ENCODE measurements at regions not wholly inside any gene's neighbourhood (a gene's known extent, or its start where the extent isn't known, plus 50 kb on each side); places are given as distances from the start of the nearest gene placed in this dataset.

DNA sequence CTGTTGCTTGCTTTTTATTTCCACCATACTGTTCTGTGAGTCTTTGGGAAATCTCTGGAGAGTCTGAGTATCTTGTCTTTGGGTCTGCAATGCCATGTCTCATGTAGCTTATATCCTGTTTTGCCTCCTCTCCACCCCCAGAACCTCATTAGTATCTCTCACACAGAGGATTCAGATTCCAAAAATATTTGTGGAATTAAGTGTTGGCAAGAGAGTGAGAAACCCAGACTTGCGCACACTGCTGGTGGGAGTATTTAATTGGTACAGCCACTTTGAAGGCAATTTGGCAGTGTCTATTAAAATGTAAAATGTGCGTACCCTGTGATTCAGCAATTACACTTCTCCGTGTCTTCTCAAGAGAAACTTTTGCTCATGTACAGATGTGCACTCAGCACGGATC is 68.6 kb downstream of the ZNF621 start:
- ChIA-PET POLR2A (no interaction called here), CTCF (no interaction called here)
- Histone ChIP-seq H3K4me3 (ENCODE audit: low read length) (no peak overlapping the region), H3K27me3 (ENCODE audit: insufficient read depth, low read length, poor library complexity, severe bottlenecking) (no peaks in the 10 kb centered on the region), H3K9me3 (ENCODE audit: low read length) (no peaks in the 10 kb centered on the region), H3K4me1 (ENCODE audit: insufficient read depth, low read length) (no peaks in the 10 kb centered on the region), H3K27ac (ENCODE audit: low read depth, low read length) (no peak overlapping the region), H3K36me3 (ENCODE audit: insufficient read depth, low read length) (no peaks in the 10 kb centered on the region)
- DNase-seq, result no peak
- Mint-ChIP-seq H3K36me3 (no peaks in the 10 kb centered on the region), H3K27me3 (peaks cover 16 to 42% of the 10 kb centered on the region in 2 donors), H3K9me3 (no peaks in the 10 kb centered on the region), H3K27ac (no peak overlapping the region), H3K4me1 (no peaks in the 10 kb centered on the region), H3K4me3 (no peak overlapping the region)

DNA sequence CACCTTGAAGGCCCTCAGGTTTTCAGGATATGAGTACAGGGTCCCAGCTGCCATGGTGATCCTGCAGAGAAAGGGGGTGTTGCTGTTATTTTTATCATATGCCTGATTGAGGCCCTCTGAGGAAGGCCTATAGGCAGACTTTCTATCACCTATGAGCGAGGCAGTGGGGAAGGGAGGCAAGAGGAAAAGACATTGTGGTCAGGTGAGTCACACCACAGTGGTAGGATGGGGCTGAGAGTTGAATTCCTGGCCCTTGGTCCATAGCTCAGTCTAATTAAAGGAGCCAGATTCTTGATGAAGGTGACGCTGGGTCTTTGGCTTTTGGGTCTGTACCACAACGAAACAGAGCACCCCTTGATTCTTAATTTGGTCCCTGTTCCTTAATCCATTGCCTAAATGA is 72.7 kb downstream of the ZNF621 start:
- Mint-ChIP-seq H3K4me1 (no peaks in the 10 kb centered on the region), H3K27ac (no peak overlapping the region), H3K36me3 (no peaks in the 10 kb centered on the region), H3K27me3 (peaks cover 8 to 62% of the 10 kb centered on the region in 2 donors), H3K9me3 (no peaks in the 10 kb centered on the region), H3K4me3 (no peak overlapping the region)
- Histone ChIP-seq H3K27me3 (ENCODE audit: insufficient read depth, low read length, poor library complexity, severe bottlenecking) (no peaks in the 10 kb centered on the region), H3K4me1 (ENCODE audit: insufficient read depth, low read length) (no peaks in the 10 kb centered on the region), H3K9me3 (ENCODE audit: low read length) (no peaks in the 10 kb centered on the region), H3K27ac (ENCODE audit: low read depth, low read length) (no peak overlapping the region), H3K36me3 (ENCODE audit: insufficient read depth, low read length) (no peaks in the 10 kb centered on the region), H3K4me3 (ENCODE audit: low read length) (no peak overlapping the region)
- CTCF ChIA-PET, result interaction anchor here (2.8 kb wide), 1 partner anchor 12 kb away, joined by 18 read pairs; no protein-coding TSS in a partner anchor
- no peak for DNase-seq
- POLR2A ChIA-PET, result no interaction called here

DNA sequence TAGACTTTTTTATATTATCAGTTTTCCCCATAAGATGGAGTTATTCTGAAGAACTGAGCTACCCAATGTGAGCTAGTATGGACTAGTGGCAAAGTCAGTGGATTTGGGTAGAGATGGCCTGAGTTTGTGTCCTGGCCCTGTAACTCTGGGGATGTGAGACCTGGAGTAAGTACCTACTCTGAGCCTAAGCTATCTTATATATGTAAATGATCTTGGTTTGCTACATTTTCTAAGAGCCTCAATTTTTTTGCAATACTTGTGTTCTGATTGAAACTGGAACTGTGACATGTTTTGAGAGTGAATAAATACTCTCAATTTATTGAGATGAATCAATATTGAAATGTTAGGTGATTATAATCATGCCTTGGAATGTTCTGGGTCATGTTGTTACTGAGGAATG is 73.6 kb downstream of the ZNF621 start:
- Histone ChIP-seq H3K36me3 (ENCODE audit: insufficient read depth, low read length) (no peaks in the 10 kb centered on the region), H3K27me3 (ENCODE audit: insufficient read depth, low read length, poor library complexity, severe bottlenecking) (no peaks in the 10 kb centered on the region), H3K9me3 (ENCODE audit: low read length) (no peaks in the 10 kb centered on the region), H3K27ac (ENCODE audit: low read depth, low read length) (no peak overlapping the region), H3K4me3 (ENCODE audit: low read length) (no peak overlapping the region), H3K4me1 (ENCODE audit: insufficient read depth, low read length) (no peaks in the 10 kb centered on the region)
- Mint-ChIP-seq H3K27me3 (peaks cover 11 to 67% of the 10 kb centered on the region in 2 donors), H3K27ac (peak overlapping the region in 1 of 8 donors; percentile 78), H3K36me3 (no peaks in the 10 kb centered on the region), H3K4me1 (no peaks in the 10 kb centered on the region), H3K9me3 (no peaks in the 10 kb centered on the region), H3K4me3 (no peak overlapping the region)
- ChIA-PET POLR2A (no interaction called here), CTCF (interaction anchor here (0.9 to 2.8 kb wide), 2 partner anchors 13 to 32 kb away, joined by 3 to 18 read pairs; no protein-coding TSS in a partner anchor)
- DNase-seq, result no peak

DNA sequence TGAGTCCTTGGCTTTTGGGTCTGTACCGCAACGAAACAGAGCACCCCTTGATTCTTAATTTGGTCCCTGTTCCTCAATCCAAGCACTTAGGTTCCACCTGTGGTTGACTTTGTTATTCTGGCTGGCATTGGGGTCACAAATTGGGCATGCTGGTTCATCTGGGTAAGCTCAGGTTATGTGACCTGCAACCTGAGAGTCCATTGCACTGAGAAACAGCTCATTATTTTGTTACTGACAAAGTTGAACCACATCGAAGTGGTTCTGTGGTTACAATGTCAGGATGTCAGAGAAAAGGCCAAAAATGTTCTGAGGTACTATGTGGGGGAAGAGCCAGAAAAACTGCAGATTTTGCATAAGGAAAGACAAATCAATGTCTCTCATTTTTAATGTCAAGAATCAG is 74.2 kb downstream of the ZNF621 start:
- no peak overlapping the region for H3K4me3 Mint-ChIP-seq
- H3K27me3 ChIP-seq (ENCODE audit: insufficient read depth, low read length, poor library complexity, severe bottlenecking), result no peaks in the 10 kb centered on the region
- ChIA-PET CTCF (interaction anchor here (0.9 to 2.8 kb wide), 2 partner anchors 14 to 33 kb away, joined by 3 to 18 read pairs; no protein-coding TSS in a partner anchor), POLR2A (no interaction called here)
- peaks cover 14 to 68% of the 10 kb centered on the region in 2 donors for H3K27me3 Mint-ChIP-seq
- no peaks in the 10 kb centered on the region for H3K9me3 ChIP-seq (ENCODE audit: low read length)
- no peaks in the 10 kb centered on the region for H3K36me3 ChIP-seq (ENCODE audit: insufficient read depth, low read length)
- no peaks in the 10 kb centered on the region for H3K36me3 Mint-ChIP-seq
- H3K4me1 ChIP-seq (ENCODE audit: insufficient read depth, low read length), result no peaks in the 10 kb centered on the region
- no peaks in the 10 kb centered on the region for H3K4me1 Mint-ChIP-seq
- no peak overlapping the region for H3K27ac Mint-ChIP-seq
- no peak for DNase-seq
- no peaks in the 10 kb centered on the region for H3K9me3 Mint-ChIP-seq
- no peak overlapping the region for H3K27ac ChIP-seq (ENCODE audit: low read depth, low read length)
- H3K4me3 ChIP-seq (ENCODE audit: low read length), result no peak overlapping the region

DNA sequence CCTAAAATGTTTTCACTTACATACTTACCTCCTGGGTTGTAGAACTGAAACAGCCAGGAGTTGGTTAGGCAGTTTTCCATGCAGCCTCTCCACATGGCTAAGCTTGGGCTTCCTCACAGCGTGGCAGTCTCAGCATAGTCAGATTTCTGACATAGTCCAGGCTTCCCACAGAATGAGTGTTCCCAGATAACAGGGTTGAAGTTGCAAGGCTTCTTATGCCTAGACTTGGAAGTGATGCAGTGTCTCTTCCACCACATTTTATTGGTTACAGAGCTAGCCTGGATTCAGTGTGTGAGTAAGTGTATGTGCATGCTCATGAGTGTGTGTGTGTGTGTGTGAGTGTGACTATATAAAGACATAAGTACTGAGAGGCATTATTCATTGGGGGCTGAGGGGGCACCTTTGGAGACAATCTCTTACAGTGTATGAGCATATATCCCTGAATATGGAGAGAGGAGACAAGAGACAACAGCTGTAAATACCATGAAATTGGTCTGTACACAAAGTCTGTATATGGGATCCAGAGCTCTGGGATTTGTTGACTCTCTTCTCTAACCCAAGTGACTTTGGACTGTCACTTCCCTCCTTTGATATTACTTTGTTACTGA is 78.1 kb downstream of the ZNF621 start:
- Mint-ChIP-seq H3K36me3 (no peaks in the 10 kb centered on the region), H3K9me3 (no peaks in the 10 kb centered on the region), H3K27me3 (peaks cover 8 to 64% of the 10 kb centered on the region in 2 donors), H3K27ac (no peak overlapping the region), H3K4me3 (no peak overlapping the region), H3K4me1 (no peaks in the 10 kb centered on the region)
- Histone ChIP-seq H3K27ac (ENCODE audit: low read depth, low read length) (no peak overlapping the region), H3K4me3 (ENCODE audit: low read length) (no peak overlapping the region), H3K27me3 (ENCODE audit: insufficient read depth, low read length, poor library complexity, severe bottlenecking) (no peaks in the 10 kb centered on the region), H3K4me1 (ENCODE audit: insufficient read depth, low read length) (no peaks in the 10 kb centered on the region), H3K36me3 (ENCODE audit: insufficient read depth, low read length) (no peaks in the 10 kb centered on the region), H3K9me3 (ENCODE audit: low read length) (no peaks in the 10 kb centered on the region)
- ChIA-PET POLR2A (no interaction called here), CTCF (no interaction called here)
- no peak for DNase-seq

DNA sequence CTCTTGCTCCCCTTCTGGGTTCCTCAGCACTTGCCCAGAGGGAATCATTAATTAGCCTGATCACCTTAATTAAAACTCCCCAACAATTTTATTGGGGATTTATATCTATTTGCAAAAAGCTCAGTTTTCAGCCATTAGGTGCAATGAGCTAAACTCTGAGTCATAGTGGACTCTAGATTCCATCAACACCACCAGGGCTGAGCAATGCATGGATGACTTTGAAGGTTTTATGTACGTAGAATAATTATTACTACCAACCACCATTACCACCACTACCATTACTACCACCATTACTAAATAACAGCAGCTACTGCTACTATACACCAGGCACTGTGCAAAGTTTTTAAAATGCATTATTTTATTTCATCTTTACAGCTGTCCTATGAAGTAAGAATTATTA is 81.2 kb downstream of the ZNF621 start:
- POLR2A ChIA-PET, result no interaction called here
- H3K4me1 Mint-ChIP-seq, result no peaks in the 10 kb centered on the region
- no peak overlapping the region for H3K4me3 ChIP-seq (ENCODE audit: low read length)

DNA sequence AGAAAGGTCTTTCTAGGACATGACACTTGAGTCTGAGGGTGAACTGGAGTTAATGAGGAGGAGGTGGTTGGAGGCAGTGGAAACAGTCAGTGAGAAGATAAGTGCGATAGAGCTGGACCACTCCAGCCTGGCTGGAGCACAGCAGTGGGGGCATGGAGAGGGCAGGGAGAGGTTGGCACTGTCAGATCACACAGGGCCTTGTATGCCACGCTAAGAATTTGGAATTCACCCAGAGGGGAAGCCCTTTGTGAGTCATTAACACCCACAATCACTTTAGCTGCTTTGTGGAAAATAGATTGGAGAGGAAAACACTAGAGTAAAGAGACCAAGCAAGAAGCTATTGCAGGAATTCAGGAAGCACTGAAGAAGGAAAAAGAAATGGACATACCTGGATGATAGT is 83.3 kb downstream of the ZNF621 start:
- H3K36me3 Mint-ChIP-seq, result no peaks in the 10 kb centered on the region
- no peak overlapping the region for H3K4me3 Mint-ChIP-seq
- no peaks in the 10 kb centered on the region for H3K9me3 ChIP-seq (ENCODE audit: low read length)
- H3K27me3 Mint-ChIP-seq, result peaks cover 15 to 40% of the 10 kb centered on the region in 2 donors
- ChIA-PET CTCF (no interaction called here), POLR2A (no interaction called here)
- H3K4me1 Mint-ChIP-seq, result no peaks in the 10 kb centered on the region
- no peaks in the 10 kb centered on the region for H3K36me3 ChIP-seq (ENCODE audit: insufficient read depth, low read length)
- no peak overlapping the region for H3K27ac Mint-ChIP-seq
- H3K4me1 ChIP-seq (ENCODE audit: insufficient read depth, low read length), result no peaks in the 10 kb centered on the region
- no peaks in the 10 kb centered on the region for H3K27me3 ChIP-seq (ENCODE audit: insufficient read depth, low read length, poor library complexity, severe bottlenecking)
- no peak overlapping the region for H3K27ac ChIP-seq (ENCODE audit: low read depth, low read length)
- no peak overlapping the region for H3K4me3 ChIP-seq (ENCODE audit: low read length)
- H3K9me3 Mint-ChIP-seq, result no peaks in the 10 kb centered on the region
- DNase-seq, result no peak

More for the DNA sequence above, 81.2 kb downstream of the ZNF621 start:
- H3K27me3 Mint-ChIP-seq, result peaks cover 13 to 42% of the 10 kb centered on the region in 2 donors
- H3K9me3 ChIP-seq (ENCODE audit: low read length), result no peaks in the 10 kb centered on the region
- no peaks in the 10 kb centered on the region for H3K27me3 ChIP-seq (ENCODE audit: insufficient read depth, low read length, poor library complexity, severe bottlenecking)
- H3K4me3 Mint-ChIP-seq, result no peak overlapping the region
- no peaks in the 10 kb centered on the region for H3K4me1 ChIP-seq (ENCODE audit: insufficient read depth, low read length)
- H3K36me3 ChIP-seq (ENCODE audit: insufficient read depth, low read length), result no peaks in the 10 kb centered on the region
- no peak overlapping the region for H3K27ac ChIP-seq (ENCODE audit: low read depth, low read length)
- H3K27ac Mint-ChIP-seq, result no peak overlapping the region
- DNase-seq, result no peak
- H3K36me3 Mint-ChIP-seq, result no peaks in the 10 kb centered on the region
- CTCF ChIA-PET, result no interaction called here
- no peaks in the 10 kb centered on the region for H3K9me3 Mint-ChIP-seq

DNA sequence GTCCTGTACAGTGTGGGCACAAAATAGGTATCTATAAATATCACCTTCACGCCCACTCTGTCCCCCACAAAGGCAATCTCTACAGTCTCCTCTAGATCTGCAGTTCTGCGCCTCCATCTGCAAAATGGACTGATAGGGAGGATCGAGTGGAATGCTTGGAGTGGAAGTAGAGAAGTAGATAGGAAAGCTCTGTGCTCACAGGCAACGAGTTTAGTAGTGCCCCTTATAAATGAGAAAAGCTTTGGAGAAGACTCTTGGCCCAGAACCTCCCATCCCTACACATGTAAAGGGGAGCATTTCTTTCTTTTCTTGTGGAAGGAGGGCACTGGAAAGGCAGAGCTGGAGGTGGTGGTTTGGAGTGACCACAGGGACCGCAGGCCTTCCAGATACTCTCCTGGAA is 88.5 kb downstream of the ZNF621 start:
- Mint-ChIP-seq H3K36me3 (no peaks in the 10 kb centered on the region), H3K9me3 (no peaks in the 10 kb centered on the region), H3K27ac (no peak overlapping the region), H3K4me1 (no peaks in the 10 kb centered on the region), H3K4me3 (no peak overlapping the region), H3K27me3 (peaks cover 29 to 53% of the 10 kb centered on the region in 2 donors)
- ChIA-PET POLR2A (no interaction called here), CTCF (no interaction called here)
- Histone ChIP-seq H3K36me3 (ENCODE audit: insufficient read depth, low read length) (no peaks in the 10 kb centered on the region), H3K27ac (ENCODE audit: low read depth, low read length) (no peak overlapping the region), H3K4me3 (ENCODE audit: low read length) (no peak overlapping the region), H3K27me3 (ENCODE audit: insufficient read depth, low read length, poor library complexity, severe bottlenecking) (peaks cover 3% of the 10 kb centered on the region), H3K4me1 (ENCODE audit: insufficient read depth, low read length) (no peaks in the 10 kb centered on the region), H3K9me3 (ENCODE audit: low read length) (no peaks in the 10 kb centered on the region)
- DNase-seq, result no peak
